Stimulated activated memory B cell treated with anti-CD40 and anti-IgM and Interleukin-4, amounts not matched to agents 10 μg/mL and 1 μg/mL and 100 μg/mL, for 72 hours (primary cell): ENCODE measurements at regions not wholly inside any gene's neighbourhood (a gene's known extent, or its start where the extent isn't known, plus 50 kb on each side); places are given as distances from the start of the nearest gene placed in this dataset.

ENCODE experiments used
- ATAC-seq: fragments of 150-1000 bp; cut with Tn5 transposase; 2 replicates; pipeline ENCODE4 v1.10.0; 2021
- H3K27ac Mint-ChIP-seq: one replicate; pipeline ENCODE4 v1.8.0; 2022; ENCODE audit warnings: mild to moderate bottlenecking, mixed read lengths
- H3K27me3 Mint-ChIP-seq: one replicate; pipeline ENCODE4 v1.8.0; 2022; ENCODE audit warnings: mixed read lengths
- H3K36me3 Mint-ChIP-seq: one replicate; pipeline ENCODE4 v1.8.0; 2022; ENCODE audit warnings: mixed read lengths
- H3K4me1 Mint-ChIP-seq: one replicate; pipeline ENCODE4 v1.8.0; 2022; ENCODE audit warnings: mixed read lengths
- H3K4me3 Mint-ChIP-seq: one replicate; pipeline ENCODE4 v1.8.0; 2022; ENCODE audit warnings: mild to moderate bottlenecking, moderate library complexity, mixed read lengths
- H3K9me3 Mint-ChIP-seq: one replicate; pipeline ENCODE4 v1.8.0; 2022; ENCODE audit warnings: mixed read lengths

DNA sequence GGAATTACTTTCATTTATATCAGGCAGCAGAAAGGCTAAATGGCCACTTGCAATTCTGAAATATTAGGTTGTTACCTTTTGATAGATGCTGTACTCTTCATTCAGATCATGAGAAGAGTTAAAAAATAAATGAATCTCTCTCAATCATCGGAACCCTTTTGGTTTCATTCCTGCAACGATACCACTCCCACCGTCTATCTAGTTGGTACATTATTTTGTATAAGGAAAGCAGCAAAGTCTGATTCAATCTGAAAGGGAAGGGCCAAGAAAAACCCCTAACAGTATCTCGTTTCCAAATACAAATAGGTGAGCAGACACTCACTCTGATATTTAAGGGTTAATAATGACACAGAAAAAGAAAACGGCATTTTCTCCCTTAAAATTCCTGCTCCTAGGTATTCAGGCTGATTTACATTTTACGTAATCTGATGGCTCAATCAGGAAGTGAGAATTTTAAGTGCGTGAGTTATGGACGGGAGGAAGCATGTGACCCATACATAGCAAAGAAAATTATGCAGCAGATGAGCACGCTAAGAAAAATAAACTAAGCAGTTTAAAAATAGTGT, 209.4 kb upstream of the KLF14 start:
- Mint-ChIP-seq H3K4me3 (peak overlapping the region; percentile 64), H3K27ac (peak overlapping the region; percentile 84), H3K4me1 (peaks cover 90% of the 10 kb centered on the region), H3K9me3 (no peaks in the 10 kb centered on the region), H3K36me3 (peaks cover 42% of the 10 kb centered on the region), H3K27me3 (no peaks in the 10 kb centered on the region)
- ATAC-seq: peak; percentile 77

DNA sequence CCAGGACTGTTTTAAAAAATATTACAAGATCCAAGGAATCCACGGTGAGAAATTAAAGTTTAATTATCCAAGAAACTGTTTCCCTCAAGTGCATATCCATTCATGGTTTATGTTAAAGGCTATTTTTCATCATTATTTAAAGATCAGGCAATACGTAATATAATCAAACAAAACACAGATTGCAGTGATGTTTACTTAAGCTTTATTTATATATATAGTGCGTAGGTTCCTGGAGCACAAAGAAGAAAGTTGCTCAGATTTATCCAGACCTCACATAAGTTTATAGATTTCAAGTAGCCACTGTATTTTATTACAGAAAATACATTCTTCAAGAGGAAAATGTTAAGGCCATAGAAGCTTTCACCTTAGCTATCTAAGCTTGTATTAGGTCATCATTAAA, 210.0 kb upstream of the KLF14 start:
- Mint-ChIP-seq H3K36me3 (peaks cover 42% of the 10 kb centered on the region), H3K9me3 (no peaks in the 10 kb centered on the region), H3K27me3 (no peaks in the 10 kb centered on the region), H3K27ac (peak overlapping the region; percentile 84), H3K4me3 (peak overlapping the region; percentile 64), H3K4me1 (peaks cover 90% of the 10 kb centered on the region)
- no peak for ATAC-seq

DNA sequence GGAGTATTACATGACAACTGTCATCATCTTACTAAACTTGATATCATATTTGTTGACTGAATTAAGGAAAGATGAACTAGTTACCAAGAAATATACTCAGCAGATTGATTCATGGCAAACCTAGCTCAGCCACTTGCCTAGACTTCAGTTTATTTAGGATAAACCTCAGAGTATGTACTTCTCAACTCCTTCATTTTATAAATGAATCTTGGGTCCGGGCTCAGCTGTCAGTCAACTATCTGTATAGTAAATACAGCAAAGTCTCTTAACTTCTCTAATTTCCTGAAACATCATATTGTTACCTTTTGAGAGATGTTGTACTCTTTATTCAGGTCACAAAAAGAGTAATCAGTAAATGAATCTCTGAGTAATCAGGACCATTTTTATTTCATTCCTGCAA, 211.0 kb upstream of the KLF14 start:
- ATAC-seq: no peak
- Mint-ChIP-seq H3K4me1 (peaks cover 81% of the 10 kb centered on the region), H3K9me3 (no peaks in the 10 kb centered on the region), H3K4me3 (no peak overlapping the region), H3K36me3 (peaks cover 35% of the 10 kb centered on the region), H3K27ac (peak overlapping the region; percentile 84), H3K27me3 (no peaks in the 10 kb centered on the region)

DNA sequence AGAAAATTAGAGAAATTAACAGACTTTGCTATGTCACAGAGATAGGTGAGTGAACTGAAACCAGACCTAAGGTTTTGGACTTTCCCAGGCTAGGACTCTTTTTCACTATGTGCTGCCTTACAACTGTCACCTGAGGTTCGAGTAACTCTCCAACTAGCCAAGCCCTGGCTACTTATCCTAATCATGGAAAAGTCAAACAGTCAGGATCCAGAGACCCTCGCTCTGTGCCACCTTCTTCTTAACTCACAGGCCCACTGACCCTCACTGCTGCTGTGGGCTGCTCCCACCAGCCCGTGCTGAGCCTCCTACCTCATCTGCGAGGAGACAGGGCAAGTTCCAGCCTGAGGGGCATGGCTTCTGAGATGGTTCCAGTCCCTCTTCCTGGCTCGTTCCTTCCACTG, 211.4 kb upstream of the KLF14 start:
- Mint-ChIP-seq H3K4me1 (peaks cover 77% of the 10 kb centered on the region), H3K4me3 (peak overlapping the region; percentile 49), H3K9me3 (no peaks in the 10 kb centered on the region), H3K36me3 (peaks cover 31% of the 10 kb centered on the region), H3K27me3 (no peaks in the 10 kb centered on the region), H3K27ac (peak overlapping the region; percentile 84)
- peak; percentile 69 for ATAC-seq

DNA sequence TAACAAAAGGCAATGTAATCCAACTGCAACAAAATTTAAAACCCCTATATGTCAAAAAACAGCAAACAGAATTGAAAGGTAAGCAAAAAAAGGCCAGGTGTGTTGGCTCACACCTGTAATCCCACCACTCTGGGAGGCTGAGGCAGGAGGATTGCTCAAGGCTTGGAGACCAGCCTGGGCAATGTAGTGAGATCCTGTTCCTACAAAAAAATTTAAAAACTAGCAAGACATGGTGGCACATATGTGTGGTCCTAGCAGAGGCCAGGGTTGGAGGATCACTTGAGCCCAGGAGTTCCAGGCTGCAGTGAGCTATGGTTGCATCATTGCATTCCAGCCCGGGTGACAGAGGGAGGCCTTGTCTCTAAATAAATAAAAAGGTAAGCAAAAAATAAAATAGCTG, 212.1 kb upstream of the KLF14 start:
- peak overlapping the region; percentile 84 for H3K27ac Mint-ChIP-seq
- peaks cover 70% of the 10 kb centered on the region for H3K4me1 Mint-ChIP-seq
- H3K36me3 Mint-ChIP-seq: peaks cover 24% of the 10 kb centered on the region
- no peak for ATAC-seq
- no peaks in the 10 kb centered on the region for H3K27me3 Mint-ChIP-seq
- no peaks in the 10 kb centered on the region for H3K9me3 Mint-ChIP-seq
- H3K4me3 Mint-ChIP-seq: no peak overlapping the region

DNA sequence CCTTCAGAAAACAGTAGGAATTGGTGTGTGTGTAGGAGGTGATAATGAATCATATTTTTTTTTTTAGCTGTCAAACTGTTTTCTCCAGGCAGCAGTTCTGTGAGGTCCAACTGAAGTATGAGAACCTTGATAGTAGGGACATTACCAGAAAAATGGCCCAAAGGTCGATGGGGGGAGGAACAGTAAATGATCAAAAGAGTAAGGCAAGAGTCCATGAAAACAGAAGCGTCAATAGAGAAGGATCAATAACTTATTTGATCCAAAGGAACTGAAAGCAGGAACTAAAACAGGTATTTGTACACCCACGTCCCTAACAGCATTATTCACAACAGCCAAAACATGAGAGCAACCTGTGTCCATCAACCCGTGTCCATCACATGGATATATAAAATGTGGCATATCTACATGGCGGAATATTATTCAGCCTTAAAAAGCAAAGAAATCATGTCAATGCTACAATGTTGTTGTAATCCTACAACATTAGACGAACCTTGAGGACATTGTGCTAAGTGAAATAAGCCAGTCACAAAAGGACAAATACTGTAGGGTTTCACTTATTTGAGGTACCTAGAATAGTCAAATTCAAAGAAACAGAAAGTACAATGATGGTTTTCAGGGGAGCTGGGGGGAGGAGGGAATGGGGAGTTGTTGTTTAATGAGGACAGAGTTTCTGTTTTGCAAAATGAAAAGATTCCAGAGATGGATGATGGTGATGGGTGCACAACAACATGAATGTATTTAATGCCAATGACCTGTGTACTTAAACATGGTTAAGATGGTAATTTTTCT, 214.0 kb upstream of the KLF14 start:
- H3K36me3 Mint-ChIP-seq: peaks cover 12% of the 10 kb centered on the region
- H3K9me3 Mint-ChIP-seq: no peaks in the 10 kb centered on the region
- peak; percentile 22 for ATAC-seq
- H3K4me3 Mint-ChIP-seq: peak overlapping the region; percentile 11
- peak overlapping the region; percentile 84 for H3K27ac Mint-ChIP-seq
- H3K27me3 Mint-ChIP-seq: no peaks in the 10 kb centered on the region
- H3K4me1 Mint-ChIP-seq: peaks cover 51% of the 10 kb centered on the region

DNA sequence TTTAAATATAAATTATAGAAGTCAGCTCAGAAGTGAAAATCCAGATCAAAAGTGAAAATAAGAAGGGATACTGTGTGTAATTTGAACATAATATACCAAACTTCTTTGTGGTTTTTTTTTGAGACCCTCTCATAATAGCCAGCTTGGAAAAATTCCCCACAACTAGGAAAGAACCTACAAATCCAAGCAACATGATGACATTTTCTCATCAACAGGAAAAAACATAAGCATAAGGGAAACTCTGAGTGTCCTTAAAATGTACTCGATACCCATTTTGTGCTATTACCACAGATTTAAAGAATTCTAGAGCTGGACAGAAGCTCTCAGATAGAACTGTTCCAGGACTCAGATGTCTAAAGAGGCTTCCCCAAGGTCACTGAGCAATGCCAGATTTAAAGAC, 214.8 kb upstream of the KLF14 start:
- Mint-ChIP-seq H3K27me3 (no peaks in the 10 kb centered on the region), H3K36me3 (peaks cover 14% of the 10 kb centered on the region), H3K27ac (no peak overlapping the region), H3K4me1 (peaks cover 45% of the 10 kb centered on the region), H3K9me3 (no peaks in the 10 kb centered on the region), H3K4me3 (no peak overlapping the region)
- no peak for ATAC-seq

DNA sequence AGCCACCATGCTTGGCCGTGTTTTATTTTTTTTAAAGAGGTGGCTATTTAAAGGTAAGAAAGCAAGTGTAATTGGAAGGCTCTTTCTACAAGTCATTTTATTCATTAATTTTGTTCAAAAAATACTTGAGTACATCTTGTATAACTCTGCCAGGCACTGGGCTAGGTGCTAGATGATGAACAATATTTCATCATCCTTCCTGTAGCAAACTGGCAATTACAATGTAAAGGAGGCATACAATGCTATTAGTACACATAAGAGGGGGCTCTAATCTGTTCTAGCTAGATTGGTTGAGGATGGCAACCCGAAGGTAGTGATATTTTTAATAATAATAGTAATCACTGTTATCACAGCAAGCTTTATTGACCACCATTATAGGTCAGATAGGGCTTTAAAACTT, 215.5 kb upstream of the KLF14 start:
- ATAC-seq: no peak
- H3K4me3 Mint-ChIP-seq: no peak overlapping the region
- H3K27ac Mint-ChIP-seq: no peak overlapping the region
- no peaks in the 10 kb centered on the region for H3K27me3 Mint-ChIP-seq
- H3K4me1 Mint-ChIP-seq: peaks cover 45% of the 10 kb centered on the region
- H3K9me3 Mint-ChIP-seq: no peaks in the 10 kb centered on the region
- H3K36me3 Mint-ChIP-seq: peaks cover 15% of the 10 kb centered on the region

DNA sequence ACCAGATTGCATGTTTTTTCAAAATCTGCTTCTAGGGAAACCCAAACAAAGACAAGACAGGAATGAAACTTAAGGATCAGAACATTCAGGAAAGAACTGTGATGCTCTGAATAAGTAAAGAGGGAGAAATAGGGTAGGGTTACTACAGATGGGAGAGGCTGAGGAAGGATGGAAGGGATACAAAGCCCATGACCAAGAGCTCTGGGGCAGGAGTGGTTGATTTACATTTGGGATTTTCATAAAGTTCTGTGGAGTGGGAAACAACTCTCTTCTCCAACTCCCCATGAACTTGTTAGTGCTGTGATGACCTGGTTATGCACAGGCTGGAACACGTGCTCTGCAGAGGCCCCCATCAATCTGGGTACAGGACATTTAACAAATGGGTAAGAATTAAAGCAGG, 216.0 kb upstream of the KLF14 start:
- Mint-ChIP-seq H3K4me1 (peaks cover 46% of the 10 kb centered on the region), H3K9me3 (no peaks in the 10 kb centered on the region), H3K4me3 (no peak overlapping the region), H3K27ac (no peak overlapping the region), H3K27me3 (no peaks in the 10 kb centered on the region), H3K36me3 (peaks cover 20% of the 10 kb centered on the region)
- no peak for ATAC-seq

DNA sequence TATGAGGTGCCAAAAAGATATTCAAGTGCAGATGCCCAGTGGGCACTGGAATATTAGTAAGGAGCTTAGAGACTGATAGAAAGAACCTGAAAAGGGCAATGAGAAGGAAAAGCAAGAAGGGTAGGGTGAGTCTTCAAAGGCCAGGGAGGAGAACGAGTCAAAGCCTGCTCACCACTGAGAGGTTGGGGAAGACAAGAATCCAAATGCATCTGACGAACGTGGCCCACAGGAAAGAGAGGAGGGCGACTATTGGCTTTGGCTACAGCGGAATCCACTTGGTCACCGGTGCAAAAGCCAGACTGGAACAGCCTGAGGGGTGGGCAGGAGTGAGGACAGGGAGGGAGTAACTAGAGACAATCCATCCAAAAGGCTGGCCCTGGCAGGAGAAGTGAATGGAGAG, 216.7 kb upstream of the KLF14 start:
- no peak overlapping the region for H3K27ac Mint-ChIP-seq
- peaks cover 46% of the 10 kb centered on the region for H3K4me1 Mint-ChIP-seq
- H3K27me3 Mint-ChIP-seq: no peaks in the 10 kb centered on the region
- ATAC-seq: no peak
- H3K36me3 Mint-ChIP-seq: peaks cover 24% of the 10 kb centered on the region
- no peaks in the 10 kb centered on the region for H3K9me3 Mint-ChIP-seq
- no peak overlapping the region for H3K4me3 Mint-ChIP-seq

DNA sequence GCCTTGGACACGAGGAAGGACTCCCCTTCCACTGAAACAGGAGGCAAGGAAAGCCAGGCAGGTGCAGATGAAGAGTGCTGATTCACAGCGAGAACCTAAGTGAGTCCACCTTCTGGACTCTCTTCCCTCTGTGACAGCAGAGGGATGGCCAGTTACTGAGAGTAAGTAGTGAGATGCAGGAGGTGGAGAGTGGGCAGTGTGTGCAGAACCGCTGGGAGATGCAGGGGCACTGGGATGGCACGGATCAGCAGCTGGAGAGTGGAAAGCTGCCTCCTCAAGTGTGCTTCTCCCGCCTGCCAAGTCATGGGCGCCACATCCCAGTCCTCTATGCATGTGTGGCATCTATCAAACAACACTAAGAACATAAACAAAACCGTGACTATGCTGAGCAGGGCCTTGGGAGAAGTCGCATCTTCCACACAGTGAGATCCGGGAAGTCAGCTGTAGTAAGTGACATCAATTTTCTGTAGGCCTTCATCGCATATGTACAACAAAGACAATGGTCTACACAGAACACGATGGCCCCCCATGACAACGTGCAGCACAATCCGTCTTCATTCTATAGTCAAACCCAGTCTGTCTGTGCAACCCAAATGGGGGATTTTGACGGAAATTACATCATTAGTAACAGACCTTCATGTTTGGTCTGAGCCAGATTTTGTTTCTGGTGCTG, 217.4 kb upstream of the KLF14 start:
- peaks cover 46% of the 10 kb centered on the region for H3K4me1 Mint-ChIP-seq
- no peaks in the 10 kb centered on the region for H3K9me3 Mint-ChIP-seq
- H3K4me3 Mint-ChIP-seq: peak overlapping the region; percentile 54
- H3K36me3 Mint-ChIP-seq: peaks cover 24% of the 10 kb centered on the region
- H3K27me3 Mint-ChIP-seq: no peaks in the 10 kb centered on the region
- ATAC-seq: peak; percentile 34
- H3K27ac Mint-ChIP-seq: no peak overlapping the region

DNA sequence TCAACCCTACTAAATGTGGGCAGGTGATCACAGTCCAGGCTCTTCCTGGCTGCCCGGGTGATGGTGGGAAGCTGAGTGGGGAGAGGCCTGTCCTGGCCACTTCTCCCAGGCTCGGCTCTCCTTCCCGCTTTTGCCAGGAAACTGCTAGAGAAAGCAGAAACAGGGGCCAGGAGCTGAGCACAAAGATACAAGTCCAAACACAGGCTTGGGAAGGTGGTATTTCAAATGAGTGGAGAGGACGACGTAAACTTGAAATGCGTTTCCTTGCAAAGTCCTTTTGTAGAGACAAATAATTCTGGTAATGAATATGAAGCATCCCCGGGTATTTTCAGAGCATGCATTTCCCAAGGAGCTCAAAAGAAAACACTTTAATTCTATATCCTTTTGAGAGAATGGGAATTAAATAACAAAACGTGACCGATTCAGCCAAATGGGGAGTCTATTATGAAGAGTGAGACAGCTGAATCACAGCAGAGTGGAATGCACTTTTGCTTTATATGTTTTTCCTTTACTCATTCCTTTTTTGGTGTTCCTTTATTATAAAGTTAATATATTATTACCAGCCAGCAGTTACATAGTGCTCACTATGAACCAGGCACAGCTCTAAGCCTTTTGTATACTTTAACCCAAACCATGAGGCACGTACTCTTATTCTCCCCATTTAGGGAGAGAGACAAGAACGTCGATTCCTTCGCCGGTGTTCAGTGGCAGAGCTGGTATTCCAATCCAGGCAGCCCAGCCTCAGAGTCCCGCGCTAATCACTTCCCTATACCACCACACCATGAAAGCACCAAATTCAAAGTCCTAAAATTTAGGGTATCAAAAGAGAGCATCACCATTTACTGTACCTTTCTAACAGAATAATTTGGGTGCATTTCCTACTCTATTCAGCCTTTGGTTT, 218.2 kb upstream of the KLF14 start:
- Mint-ChIP-seq H3K9me3 (no peaks in the 10 kb centered on the region), H3K4me3 (peak overlapping the region; percentile 54), H3K36me3 (peaks cover 18% of the 10 kb centered on the region), H3K27ac (no peak overlapping the region), H3K27me3 (no peaks in the 10 kb centered on the region), H3K4me1 (peaks cover 46% of the 10 kb centered on the region)
- ATAC-seq: no peak

DNA sequence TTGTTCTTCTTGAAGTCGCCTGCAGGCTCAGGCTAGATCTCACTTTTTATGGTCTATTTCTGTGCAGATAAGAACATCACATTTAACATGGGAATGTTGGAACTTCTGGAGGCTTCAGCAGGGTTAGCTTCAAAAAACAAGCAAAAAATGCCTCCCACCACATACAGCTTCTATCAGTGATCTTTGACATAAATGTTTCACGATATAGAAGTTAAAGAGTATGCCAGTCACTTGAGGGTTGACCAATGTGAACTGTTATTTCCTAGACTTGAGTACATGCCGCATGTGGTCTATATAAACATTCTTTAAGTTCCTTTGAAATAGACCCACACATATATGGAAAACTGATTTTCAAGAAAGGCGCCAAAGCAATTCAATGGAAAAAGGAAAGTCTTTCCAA, 219.2 kb upstream of the KLF14 start:
- no peak overlapping the region for H3K4me3 Mint-ChIP-seq
- H3K4me1 Mint-ChIP-seq: peaks cover 47% of the 10 kb centered on the region
- H3K36me3 Mint-ChIP-seq: peaks cover 24% of the 10 kb centered on the region
- ATAC-seq: no peak
- H3K27me3 Mint-ChIP-seq: no peaks in the 10 kb centered on the region
- H3K27ac Mint-ChIP-seq: no peak overlapping the region
- no peaks in the 10 kb centered on the region for H3K9me3 Mint-ChIP-seq

DNA sequence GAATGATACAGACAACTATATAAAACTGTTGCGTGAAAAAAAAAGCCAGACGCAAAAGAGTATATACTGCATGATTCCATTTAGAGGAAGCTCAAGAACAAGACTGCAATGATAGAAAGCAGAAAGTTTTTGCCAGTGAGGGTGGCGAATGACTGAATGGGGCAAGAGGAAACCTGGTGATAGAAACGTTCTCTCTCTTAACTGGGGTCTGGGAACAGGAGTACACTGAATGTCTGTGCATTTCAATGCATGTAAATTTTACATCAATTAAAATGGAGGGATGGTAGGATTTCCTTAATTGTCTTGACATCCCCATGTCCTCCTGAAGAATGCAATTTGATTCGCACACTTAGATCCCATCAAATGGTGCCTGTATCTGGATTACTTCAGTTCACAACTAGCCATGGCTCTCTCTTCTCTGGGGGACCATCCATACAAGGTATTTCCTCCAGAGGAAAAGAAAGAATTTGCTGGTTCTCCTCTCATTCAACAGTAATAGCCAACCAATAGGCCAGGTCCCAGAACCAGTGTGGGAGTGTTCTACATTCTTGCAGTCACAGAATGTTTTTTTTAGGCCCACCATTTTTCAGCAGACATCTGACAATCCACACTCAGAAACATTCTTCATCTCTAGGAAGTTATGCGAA, 221.0 kb upstream of the KLF14 start:
- H3K27ac Mint-ChIP-seq: peak overlapping the region; percentile 98
- no peaks in the 10 kb centered on the region for H3K27me3 Mint-ChIP-seq
- no peaks in the 10 kb centered on the region for H3K9me3 Mint-ChIP-seq
- peaks cover 62% of the 10 kb centered on the region for H3K4me1 Mint-ChIP-seq
- ATAC-seq: no peak
- H3K36me3 Mint-ChIP-seq: peaks cover 38% of the 10 kb centered on the region
- H3K4me3 Mint-ChIP-seq: no peak overlapping the region

DNA sequence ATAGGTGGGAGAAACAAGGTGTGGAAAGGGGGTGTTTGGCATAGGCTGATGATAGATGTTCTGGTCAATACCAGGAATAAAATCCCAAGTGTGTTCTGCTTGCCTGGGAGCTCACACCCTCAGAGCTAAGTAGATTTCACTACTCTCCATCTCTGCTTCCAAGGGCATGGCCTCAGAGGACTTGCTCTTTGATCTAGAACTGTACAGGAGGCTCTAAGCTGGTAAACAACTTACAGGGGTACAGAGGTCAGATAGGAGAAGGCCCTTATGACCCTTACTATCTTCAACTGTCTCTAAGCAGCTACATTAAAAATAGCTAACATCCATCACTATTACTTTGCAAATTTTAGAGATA, 221.5 kb upstream of the KLF14 start:
- peaks cover 43% of the 10 kb centered on the region for H3K36me3 Mint-ChIP-seq
- H3K4me1 Mint-ChIP-seq: peaks cover 67% of the 10 kb centered on the region

More for the DNA sequence above, 221.5 kb upstream of the KLF14 start:
- Mint-ChIP-seq H3K27ac (peak overlapping the region; percentile 98), H3K27me3 (no peaks in the 10 kb centered on the region), H3K4me3 (no peak overlapping the region), H3K9me3 (no peaks in the 10 kb centered on the region)
- no peak for ATAC-seq
